Fibroblast of the aortic adventitia (primary cell): ENCODE measurements at regions not wholly inside any gene's neighbourhood (a gene's known extent, or its start where the extent isn't known, plus 50 kb on each side); places are given as distances from the start of the nearest gene placed in this dataset.
"Not testable (repeated sequence)": the region's sequence is repeated elsewhere in the genome, so short reads cannot be mapped to it uniquely, and the experiment has no call there.

Experiments used
- DNase-seq: peaks from one replicate; pipeline ENCODE4 v3.0.0-alpha.2; 2010; ENCODE audit warnings: low read depth
- H3K4me3 ChIP-seq: 2 replicates; pipeline ENCODE4 v1.5.1; 2011; ENCODE audit warnings: low read depth, mild to moderate bottlenecking, control low read depth, low read length, moderate library complexity
- CTCF ChIP-seq: IDR thresholded peaks from 2 replicates; pipeline ENCODE4 v1.5.1; 2011; ENCODE audit warnings: mild to moderate bottlenecking, low read length, control low read depth, inconsistent platforms; ENCODE audit not compliant: insufficient read depth

DNA sequence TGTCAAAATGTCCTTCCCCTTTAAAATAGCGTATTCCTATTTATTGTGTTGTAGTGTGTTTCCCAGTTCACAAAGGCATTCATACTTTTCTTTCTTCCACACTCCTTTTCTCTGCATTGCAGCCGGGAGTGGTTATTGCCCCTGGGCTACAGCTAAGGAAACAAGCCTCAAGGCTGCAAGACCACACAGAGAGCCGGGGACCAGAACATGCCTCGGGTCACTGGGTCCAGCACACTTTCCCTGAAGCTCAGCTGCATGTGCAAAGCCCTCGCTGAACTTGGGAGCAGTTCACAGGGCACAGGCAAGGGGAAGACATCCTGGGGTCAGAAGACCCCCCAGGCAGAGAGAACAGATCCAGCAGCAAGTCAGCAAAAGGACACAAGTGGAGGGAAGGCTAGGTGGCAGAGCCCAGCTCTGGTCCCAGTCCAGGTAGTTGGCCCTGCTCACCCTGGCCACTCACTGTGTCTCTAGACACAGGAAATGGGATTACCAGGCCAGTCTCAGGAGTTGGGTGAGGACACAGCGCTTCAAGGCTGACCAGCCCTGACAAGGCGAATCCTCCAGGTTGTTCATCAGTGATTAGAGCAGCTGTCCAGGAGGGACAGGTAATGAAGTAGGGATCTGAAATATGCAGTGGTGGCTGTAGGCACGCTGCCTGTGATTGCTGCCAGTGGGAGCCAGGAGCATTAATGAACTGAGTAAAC lies 118.2 kb downstream of the CD83 start:
- H3K4me3 ChIP-seq = no peak overlapping the region
- no peak for DNase-seq
- TF ChIP-seq CTCF = no peak

GRCh38 chr6:14239097-14239496 lies 121.5 kb downstream of the CD83 start:
- no peak overlapping the region for H3K4me3 ChIP-seq
- no peak for TF ChIP-seq CTCF
- no peak for DNase-seq

DNA sequence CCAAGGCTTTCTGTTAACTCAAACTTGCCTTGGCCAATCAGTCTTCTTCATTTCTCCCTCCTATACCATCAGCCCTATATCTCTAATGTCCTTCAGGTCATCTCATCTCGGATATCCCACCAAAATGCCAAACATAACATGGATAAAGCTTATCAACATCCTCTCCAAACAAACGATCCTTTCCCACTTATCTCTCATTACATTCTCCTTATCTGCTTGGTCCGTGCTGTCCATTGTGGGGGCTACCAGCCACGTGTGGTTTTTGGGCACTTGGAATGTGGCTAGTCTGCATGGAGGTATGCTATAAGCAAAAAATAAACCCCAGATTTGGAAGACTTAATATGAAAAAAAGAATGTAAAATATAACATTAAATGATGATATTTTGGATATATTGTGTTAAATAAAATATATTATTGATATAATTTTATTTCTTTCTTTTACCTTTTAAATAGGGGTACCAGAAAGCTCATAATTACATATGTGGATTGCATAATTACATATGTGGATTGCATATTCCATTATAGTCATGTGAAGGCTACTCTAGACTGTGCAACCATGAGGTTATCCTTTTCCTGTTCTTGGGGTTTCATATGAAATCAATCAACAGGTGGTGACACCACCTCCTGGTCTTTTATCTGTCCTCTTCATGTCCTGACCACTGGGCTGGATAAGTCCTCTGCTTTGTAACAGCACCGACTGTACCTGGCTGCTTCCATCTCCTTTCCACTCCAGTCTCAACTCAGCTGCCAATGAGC lies 123.0 kb downstream of the CD83 start:
- no peak overlapping the region for H3K4me3 ChIP-seq
- DNase-seq = no peak

DNA sequence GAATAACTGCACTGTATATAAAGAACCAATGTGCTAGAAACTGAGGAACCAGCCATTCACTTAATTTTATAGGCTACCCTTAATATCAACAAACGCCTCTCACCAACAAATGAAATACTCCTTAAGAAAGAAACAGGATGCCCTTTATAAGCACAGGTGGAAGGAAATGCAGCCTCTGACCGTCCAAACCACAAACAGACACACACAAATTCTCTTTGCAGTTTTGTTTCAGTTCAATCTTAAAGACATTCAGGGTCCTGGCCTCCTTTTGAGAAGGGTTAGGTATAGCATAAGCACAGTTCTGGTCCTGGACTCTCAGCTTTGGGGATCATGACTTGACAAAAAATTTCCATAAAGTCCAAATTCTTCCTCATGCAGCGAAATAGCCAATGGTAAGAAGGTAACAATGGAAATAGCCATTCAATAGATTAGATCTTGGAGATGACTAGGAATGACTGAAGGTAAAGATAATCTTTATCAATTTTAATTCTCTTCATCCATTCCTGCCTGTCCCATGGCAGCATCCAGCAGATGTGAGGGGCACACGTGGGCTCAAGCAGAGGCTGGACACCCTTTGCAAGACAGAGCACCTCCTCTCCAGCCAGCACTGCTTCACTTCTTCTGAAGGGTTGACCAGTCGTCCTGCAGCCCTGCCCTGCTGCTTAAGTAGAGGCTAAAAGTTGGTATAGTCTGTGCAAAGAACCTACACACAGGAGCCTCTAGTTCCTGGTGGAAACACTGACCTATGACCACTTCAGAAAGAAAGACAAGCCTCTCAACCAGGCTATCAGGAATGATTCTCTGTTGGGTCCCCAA lies 123.9 kb downstream of the CD83 start:
- DNase-seq = no peak
- TF ChIP-seq CTCF = no peak

More for the DNA sequence above, 123.0 kb downstream of the CD83 start:
- TF ChIP-seq CTCF = no peak

DNA sequence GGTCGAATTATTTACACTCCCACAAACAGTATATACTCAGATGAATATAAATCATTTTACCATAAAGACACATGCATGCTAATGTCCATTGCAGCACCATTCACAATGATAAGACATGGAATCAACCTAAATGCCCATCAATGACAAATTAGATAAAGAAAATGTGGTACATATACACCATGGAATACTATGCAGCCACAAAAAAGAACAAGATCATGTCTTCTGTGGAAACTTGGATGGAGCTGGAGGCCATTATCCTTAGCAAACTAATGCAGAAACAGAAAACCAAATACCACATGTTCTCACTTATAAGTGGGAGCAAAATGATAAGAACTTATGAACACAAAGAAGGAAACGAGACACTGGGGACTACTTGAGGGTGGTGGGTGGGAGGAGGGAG lies 125.3 kb downstream of the CD83 start:
- not testable (repeated sequence) for H3K4me3 ChIP-seq, DNase-seq

More for the DNA sequence above, 123.9 kb downstream of the CD83 start:
- no peak overlapping the region for H3K4me3 ChIP-seq

GRCh38 chr6:14243597-14243996 lies 126.0 kb downstream of the CD83 start:
- H3K4me3 ChIP-seq = no peak overlapping the region
- no peak for TF ChIP-seq CTCF
- DNase-seq = no peak

GRCh38 chr6:14246876-14247275 lies 129.3 kb downstream of the CD83 start:
- DNase-seq = no peak
- no peak overlapping the region for H3K4me3 ChIP-seq
- TF ChIP-seq CTCF = no peak
